SK-N-SH treated with all-trans-retinoic acid at 6 μM for 48 hours (cell line): ENCODE measurements at regions not wholly inside any gene's neighbourhood (a gene's known extent, or its start where the extent isn't known, plus 50 kb on each side); places are given as distances from the start of the nearest gene placed in this dataset.

Experiments used
- BACH2 ChIP-seq: fragments of 250-450 bp; sonication (Bioruptor Pico); IDR thresholded peaks from 2 replicates; pipeline ENCODE4 v1.9.0; 2021; ENCODE audit warnings: mild to moderate bottlenecking, borderline replicate concordance
- GLIS3 ChIP-seq: fragments of 250-450 bp; sonication (Bioruptor Pico); IDR thresholded peaks from 2 replicates; pipeline ENCODE4 v1.5.0; 2020; ENCODE audit warnings: mild to moderate bottlenecking, moderate library complexity
- RARB ChIP-seq: fragments of 250-450 bp; sonication (Bioruptor Pico); IDR thresholded peaks from 2 replicates; pipeline ENCODE4 v1.8.0; 2021; ENCODE audit warnings: mild to moderate bottlenecking, moderate library complexity
- ZNF70 ChIP-seq: fragments of 450-650 bp; formaldehyde crosslinking; IDR thresholded peaks from 2 replicates; pipeline ENCODE4 v1.5.0; 2020; ENCODE audit warnings: mild to moderate bottlenecking, moderate library complexity

- no peak for TF ChIP-seq BACH2 (CRISPR knock-in tag)
- TF ChIP-seq ZNF70, result no peak
- TF ChIP-seq RARB (CRISPR knock-in tag), result no peak
- TF ChIP-seq GLIS3, result no peak
Measured at GRCh38 chr10:131702531-131703356, 198.1 kb upstream of the PPP2R2D start.
